ENCODE measurements at regions not wholly inside any gene's neighbourhood (a gene's known extent, or its start where the extent isn't known, plus 50 kb on each side); places are given as distances from the start of the nearest gene placed in this dataset.

DNA sequence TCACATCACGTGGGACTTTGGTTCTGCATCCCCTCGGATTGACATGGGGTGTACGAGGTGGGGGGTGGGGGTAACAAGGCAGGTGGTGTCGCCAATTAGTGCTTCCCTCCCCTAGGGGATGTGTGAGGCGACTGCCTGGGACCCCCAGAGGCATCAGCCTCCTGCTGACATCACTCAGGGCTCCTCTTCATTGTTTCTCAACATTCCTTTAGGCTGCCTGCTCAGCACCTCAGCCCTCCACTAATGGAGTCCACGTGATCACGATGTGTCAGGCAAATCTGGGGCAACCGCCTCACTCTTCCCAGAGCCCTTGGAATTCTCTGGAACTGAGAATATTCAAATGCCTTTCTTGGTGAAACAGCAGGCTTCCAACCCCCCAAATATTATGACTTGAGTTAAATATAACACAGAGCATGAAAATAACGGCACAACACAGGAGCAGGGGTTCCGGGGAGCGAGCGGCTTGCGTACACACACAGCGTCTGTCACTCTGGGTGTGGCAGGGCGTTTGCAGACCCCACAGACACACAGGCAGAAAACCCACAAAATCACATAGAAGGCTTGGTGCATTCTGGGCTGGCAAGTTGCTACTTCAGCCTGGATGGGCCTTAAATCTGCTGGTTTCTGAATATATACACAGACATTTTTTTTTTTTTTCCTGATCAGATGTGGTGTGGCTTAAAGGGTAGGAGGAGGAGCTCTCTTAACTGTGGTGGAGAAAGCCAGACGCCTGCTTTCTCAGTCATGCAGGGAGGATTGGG is 170.1 kb upstream of the CADM1 start:
- TF ChIP-seq CTCF (IDR thresholded peaks at IDR 0.05) (no peak), ZFX (IDR thresholded peaks at IDR 0.05; ENCODE audit: borderline replicate concordance) (no peak)

Data from 22Rv1 (cell line).